K562 (cell line): ENCODE measurements at regions not wholly inside any gene's neighbourhood (a gene's known extent, or its start where the extent isn't known, plus 50 kb on each side); places are given as distances from the start of the nearest gene placed in this dataset.
A peak's percentile ranks its signal among the peaks of the same experiment; 100 is the strongest.

Source experiments
- CHD7 ChIP-seq: fragments of 200-600 bp; sonication (generic); IDR thresholded peaks from one replicate; pipeline ENCODE4 v1.6.1; 2012; ENCODE audit warnings: mild to moderate bottlenecking, low read depth, low read length, inconsistent platforms
- ELF4 ChIP-seq: fragments of 450-650 bp; formaldehyde crosslinking; IDR thresholded peaks from 2 replicates; pipeline ENCODE4 v1.4.0; 2022; ENCODE audit warnings: missing genetic modification characterization
- EWSR1 ChIP-seq: fragments of 450-650 bp; IDR thresholded peaks from 2 replicates; pipeline ENCODE4 v1.6.1; 2018; ENCODE audit warnings: borderline replicate concordance, mild to moderate bottlenecking, low read depth, moderate library complexity; ENCODE audit not compliant: partially characterized antibody
- HDGF ChIP-seq: fragments of 450-650 bp; IDR thresholded peaks from 2 replicates; pipeline ENCODE4 v1.6.1; 2016
- KLF6 ChIP-seq: fragments of 250-450 bp; sonication (Bioruptor Pico); IDR thresholded peaks from 2 replicates; pipeline ENCODE4 v1.4.0; 2020; ENCODE audit warnings: mild to moderate bottlenecking, moderate library complexity, borderline replicate concordance
- MTA1 ChIP-seq: fragments of 450-650 bp; IDR thresholded peaks from 2 replicates; pipeline ENCODE4 v1.6.1; 2017; ENCODE audit warnings: borderline replicate concordance
- NFIX ChIP-seq: fragments of 250-450 bp; sonication (Bioruptor Pico); IDR thresholded peaks from 2 replicates; pipeline ENCODE4 v1.4.0; 2020; ENCODE audit warnings: low read depth, mild to moderate bottlenecking, moderate library complexity
- PYGO2 ChIP-seq: fragments of 450-650 bp; IDR thresholded peaks from 2 replicates; pipeline ENCODE4 v1.6.1; 2016; ENCODE audit warnings: mild to moderate bottlenecking, missing genetic modification characterization, moderate library complexity, missing compliant biosample characterization
- SMAD1 ChIP-seq: fragments of 150-350 bp; IDR thresholded peaks from 2 replicates; pipeline ENCODE4 v1.6.1; 2014; ENCODE audit warnings: low read length, low read depth; ENCODE audit not compliant: partially characterized antibody
- SP2 ChIP-seq: IDR thresholded peaks from 2 replicates; pipeline ENCODE4 v1.6.1; 2011; ENCODE audit warnings: mild to moderate bottlenecking, low read depth, low read length, moderate library complexity; ENCODE audit not compliant: poor library complexity, severe bottlenecking; ENCODE audit errors: extremely low read depth
- ZNF583 ChIP-seq: fragments of 250-450 bp; sonication (Bioruptor Pico); IDR thresholded peaks from 2 replicates; pipeline ENCODE4 v1.4.0; 2020
- ZNF609 ChIP-seq: sonication (generic); formaldehyde crosslinking; IDR thresholded peaks from 2 replicates; pipeline ENCODE4 v1.8.1; 2023; ENCODE audit warnings: missing genetic modification reagents, mild to moderate bottlenecking, borderline replicate concordance
- ZNF76 ChIP-seq: fragments of 250-450 bp; sonication (Bioruptor Pico); IDR thresholded peaks from 2 replicates; pipeline ENCODE4 v1.4.0; 2020; ENCODE audit warnings: mild to moderate bottlenecking, moderate library complexity, borderline replicate concordance

DNA sequence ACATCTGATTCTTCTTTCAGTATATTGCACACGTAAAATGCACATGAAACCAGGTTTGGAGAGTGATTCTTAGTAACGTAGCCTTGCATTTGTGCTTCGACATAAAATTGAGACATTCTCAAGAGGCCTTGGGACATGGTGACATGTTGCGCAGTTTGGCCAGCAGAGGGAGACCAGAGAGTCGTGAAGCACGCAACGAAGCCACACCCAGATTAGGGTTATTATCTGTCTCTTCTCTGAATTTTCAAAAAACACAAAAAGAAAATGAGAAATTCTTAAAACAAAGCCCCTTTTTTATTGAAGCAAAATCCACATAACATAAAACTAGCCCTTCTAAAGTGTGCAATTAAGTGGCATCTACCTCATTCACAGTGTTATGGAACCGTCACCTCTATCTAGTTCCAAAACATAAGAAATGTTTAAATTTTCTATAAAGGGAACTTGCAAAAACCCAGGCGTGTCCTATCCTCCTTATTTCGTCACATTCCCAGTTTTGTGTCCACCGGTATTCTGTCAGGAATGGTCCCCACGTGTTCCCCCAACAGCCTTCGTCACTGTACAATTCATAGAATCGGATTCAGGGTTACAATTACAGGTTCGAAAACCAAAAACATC is 108.8 kb upstream of the ATF7IP start (continued):
- TF ChIP-seq CHD7, result no peak
- TF ChIP-seq KLF6 (CRISPR knock-in tag), result peak; percentile 90; the same call in 1 of the 2 replicates
- TF ChIP-seq ELF4 (CRISPR knock-in tag), result no peak
- TF ChIP-seq ZNF583 (CRISPR knock-in tag), result no peak
- TF ChIP-seq SP2, result no peak
- TF ChIP-seq HDGF, result no peak
- TF ChIP-seq PYGO2, result no peak
- no peak for TF ChIP-seq EWSR1
- no peak for TF ChIP-seq MTA1
- TF ChIP-seq SMAD1, result no peak
- no peak for TF ChIP-seq ZNF76
- TF ChIP-seq ZNF609 (CRISPR knock-in tag), result no peak
- TF ChIP-seq NFIX, result no peak
